ENCODE measurements at regions not wholly inside any gene's neighbourhood (a gene's known extent, or its start where the extent isn't known, plus 50 kb on each side); places are given as distances from the start of the nearest gene placed in this dataset.

- H3K4me2 ChIP-seq (ENCODE audit: low read depth, low read length), result no peak overlapping the region
- DNase-seq, result no peak
- H3K9me2 ChIP-seq (replicated peaks; ENCODE audit: insufficient read depth, low read length), result no peaks in the 10 kb centered on the region
- no peak overlapping the region for H2AFZ ChIP-seq (ENCODE audit: low read length)
- H3K36me3 ChIP-seq (replicated peaks; ENCODE audit: insufficient read depth, low read length), result no peaks in the 10 kb centered on the region
- H3K4me3 ChIP-seq (ENCODE audit: low read length), result no peak overlapping the region
- H3K27me3 ChIP-seq (replicated peaks; ENCODE audit: insufficient read depth, low read length), result no peaks in the 10 kb centered on the region
- H3K27ac ChIP-seq (ENCODE audit: low read length), result no peak overlapping the region
- H3K4me1 ChIP-seq (ENCODE audit: low read length), result no peaks in the 10 kb centered on the region
- no peak overlapping the region for H3K9ac ChIP-seq (ENCODE audit: low read length)
- no peaks in the 10 kb centered on the region for H3K9me3 ChIP-seq (replicated peaks; ENCODE audit: insufficient read depth, low read length)
- no peaks in the 10 kb centered on the region for H4K20me1 ChIP-seq (ENCODE audit: insufficient read depth, low read length)
- no peaks in the 10 kb centered on the region for H3K79me2 ChIP-seq (ENCODE audit: low read length)
- no peak for TF ChIP-seq EZH2phosphoT487 (IDR thresholded peaks at IDR 0.05; ENCODE audit: low read length)
- TF ChIP-seq EZH2 (optimal IDR thresholded peaks at IDR 0.05; ENCODE audit: low read depth, low read length), result no peak
- TF ChIP-seq CTCF (IDR thresholded peaks at IDR 0.05; ENCODE audit: low read length), result no peak
- H3F3A ChIP-seq (ENCODE audit: insufficient read depth, low read length), result no peaks in the 10 kb centered on the region
These were observed 392.5 kb upstream of the RARB start for GRCh38 chr3:25035526-25035925.

GRCh38 chr3:25036633-25037032 is 391.4 kb upstream of the RARB start:
- Histone ChIP-seq H3K79me2 (ENCODE audit: low read length) (no peaks in the 10 kb centered on the region), H2AFZ (ENCODE audit: low read length) (no peak overlapping the region), H3K4me3 (ENCODE audit: low read length) (no peak overlapping the region), H3K9ac (ENCODE audit: low read length) (no peak overlapping the region), H4K20me1 (ENCODE audit: insufficient read depth, low read length) (no peaks in the 10 kb centered on the region), H3K36me3 (replicated peaks; ENCODE audit: insufficient read depth, low read length) (no peaks in the 10 kb centered on the region), H3F3A (ENCODE audit: insufficient read depth, low read length) (no peaks in the 10 kb centered on the region), H3K9me2 (replicated peaks; ENCODE audit: insufficient read depth, low read length) (no peaks in the 10 kb centered on the region), H3K9me3 (replicated peaks; ENCODE audit: insufficient read depth, low read length) (no peaks in the 10 kb centered on the region), H3K27ac (ENCODE audit: low read length) (no peak overlapping the region), H3K4me2 (ENCODE audit: low read depth, low read length) (no peak overlapping the region), H3K4me1 (ENCODE audit: low read length) (no peaks in the 10 kb centered on the region), H3K27me3 (replicated peaks; ENCODE audit: insufficient read depth, low read length) (no peaks in the 10 kb centered on the region)
- DNase-seq, result no peak
- TF ChIP-seq EZH2phosphoT487 (IDR thresholded peaks at IDR 0.05; ENCODE audit: low read length) (no peak), EZH2 (optimal IDR thresholded peaks at IDR 0.05; ENCODE audit: low read depth, low read length) (no peak)

DNA sequence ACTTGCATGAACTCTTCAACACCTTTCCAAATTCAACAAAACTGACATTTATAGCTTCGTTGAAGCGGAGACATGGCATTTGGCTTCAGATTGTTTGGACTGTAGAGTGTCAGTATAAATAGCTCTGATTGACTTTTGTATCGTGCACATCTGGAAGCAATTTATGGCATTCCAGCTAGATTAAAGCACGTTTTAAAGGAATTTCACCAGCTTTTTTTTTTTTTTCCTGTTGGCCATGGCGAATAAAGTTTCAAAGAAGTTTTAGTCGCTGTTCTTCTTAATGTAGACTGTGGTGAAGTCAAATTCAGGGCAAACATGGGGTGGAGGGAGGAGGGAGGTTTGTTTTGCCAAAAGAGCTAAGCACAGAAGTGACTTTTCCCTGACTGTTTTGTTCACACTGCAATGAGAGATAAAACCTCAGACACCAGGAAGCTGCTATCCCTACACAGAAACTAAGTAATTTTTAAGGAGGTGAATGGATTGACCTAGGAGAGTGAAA is 391.0 kb upstream of the RARB start:
- Histone ChIP-seq H3F3A (ENCODE audit: insufficient read depth, low read length) (no peaks in the 10 kb centered on the region), H3K79me2 (ENCODE audit: low read length) (no peaks in the 10 kb centered on the region), H3K27me3 (replicated peaks; ENCODE audit: insufficient read depth, low read length) (no peaks in the 10 kb centered on the region), H3K4me3 (ENCODE audit: low read length) (no peak overlapping the region), H3K27ac (ENCODE audit: low read length) (no peak overlapping the region), H3K4me2 (ENCODE audit: low read depth, low read length) (no peak overlapping the region), H3K36me3 (replicated peaks; ENCODE audit: insufficient read depth, low read length) (no peaks in the 10 kb centered on the region), H3K9me3 (replicated peaks; ENCODE audit: insufficient read depth, low read length) (no peaks in the 10 kb centered on the region), H3K9me2 (replicated peaks; ENCODE audit: insufficient read depth, low read length) (no peaks in the 10 kb centered on the region), H2AFZ (ENCODE audit: low read length) (no peak overlapping the region), H3K4me1 (ENCODE audit: low read length) (no peaks in the 10 kb centered on the region), H3K9ac (ENCODE audit: low read length) (no peak overlapping the region), H4K20me1 (ENCODE audit: insufficient read depth, low read length) (no peaks in the 10 kb centered on the region)
- no peak for TF ChIP-seq CTCF (IDR thresholded peaks at IDR 0.05; ENCODE audit: low read length)
- TF ChIP-seq EZH2 (optimal IDR thresholded peaks at IDR 0.05; ENCODE audit: low read depth, low read length), result no peak
- no peak for TF ChIP-seq EZH2phosphoT487 (IDR thresholded peaks at IDR 0.05; ENCODE audit: low read length)
- DNase-seq, result no peak

DNA sequence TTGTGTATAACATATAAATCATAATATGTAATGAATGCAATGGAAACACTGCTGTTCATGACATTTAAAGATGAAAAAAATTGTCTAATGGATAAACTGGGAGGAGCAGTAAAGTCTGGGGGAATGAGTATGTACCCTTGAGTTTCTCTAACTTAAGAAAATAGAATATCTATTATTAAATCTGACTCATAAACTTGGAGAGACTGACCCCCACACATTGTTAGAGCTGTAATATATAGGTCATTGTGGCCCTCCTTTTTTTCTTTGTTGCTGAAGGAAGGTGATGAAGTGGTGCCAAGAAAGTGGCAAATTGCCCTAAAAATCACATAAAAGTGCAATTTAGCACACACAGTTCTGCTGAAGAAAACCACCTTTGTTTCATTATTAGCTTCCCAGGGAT is 389.8 kb upstream of the RARB start:
- Histone ChIP-seq H3K9me2 (replicated peaks; ENCODE audit: insufficient read depth, low read length) (no peaks in the 10 kb centered on the region), H4K20me1 (ENCODE audit: insufficient read depth, low read length) (no peaks in the 10 kb centered on the region), H3K4me2 (ENCODE audit: low read depth, low read length) (no peak overlapping the region), H3K4me3 (ENCODE audit: low read length) (no peak overlapping the region), H3K4me1 (ENCODE audit: low read length) (no peaks in the 10 kb centered on the region), H3K27me3 (replicated peaks; ENCODE audit: insufficient read depth, low read length) (no peaks in the 10 kb centered on the region), H3F3A (ENCODE audit: insufficient read depth, low read length) (no peaks in the 10 kb centered on the region), H3K9me3 (replicated peaks; ENCODE audit: insufficient read depth, low read length) (no peaks in the 10 kb centered on the region), H3K9ac (ENCODE audit: low read length) (no peak overlapping the region), H2AFZ (ENCODE audit: low read length) (no peak overlapping the region), H3K79me2 (ENCODE audit: low read length) (no peaks in the 10 kb centered on the region), H3K36me3 (replicated peaks; ENCODE audit: insufficient read depth, low read length) (no peaks in the 10 kb centered on the region), H3K27ac (ENCODE audit: low read length) (no peak overlapping the region)
- TF ChIP-seq EZH2phosphoT487 (IDR thresholded peaks at IDR 0.05; ENCODE audit: low read length), result no peak
- TF ChIP-seq EZH2 (optimal IDR thresholded peaks at IDR 0.05; ENCODE audit: low read depth, low read length), result no peak
- no peak for TF ChIP-seq CTCF (IDR thresholded peaks at IDR 0.05; ENCODE audit: low read length)
- no peak for DNase-seq
